ENCODE measurements at regions not wholly inside any gene's neighbourhood (a gene's known extent, or its start where the extent isn't known, plus 50 kb on each side); places are given as distances from the start of the nearest gene placed in this dataset.

- H3K27me3 ChIP-seq (replicated peaks in 1 of 4; ENCODE audit: control insufficient read depth in 3 of 4, extremely low read depth in 1 of 4, insufficient read depth in 3 of 4, low read length in 3 of 4): no peaks in the 10 kb centered on the region
- H2BK5ac ChIP-seq (ENCODE audit: low read depth, low read length): no peak overlapping the region
- H4K91ac ChIP-seq (replicated peaks; ENCODE audit: insufficient read length, low read length): no peak overlapping the region
- peaks cover 0 to 6% of the 10 kb centered on the region in 2 experiments; a peak in 2 of 4 replicates for H3K9me3 ChIP-seq (ENCODE audit: insufficient read depth in 2 of 2, low read depth in 1 of 2, low read length in 1 of 2)
- DNase-seq (ENCODE audit: low read depth in 1 of 2, low spot score in 2 of 2) (no peak), FAIRE-seq (no peak)
- WGBS, 2 experiments (ENCODE audit: extremely low coverage in 1 of 2, insufficient coverage in 1 of 2, insufficient read length in 1 of 2, insufficient replicate concordance in 2 of 2, low coverage in 1 of 2, low lambda C conversion rate in 2 of 2, missing lambda C conversion rate in 1 of 2): 90% methylated on average over 2 of the region's 2 CpGs; no CpG with 5 or more reads in 1 of the 2 experiments
- H3K9ac ChIP-seq (replicated peaks in 1 of 4; ENCODE audit: extremely low read depth in 1 of 4, low read depth in 3 of 4, low read length in 3 of 4): no peak overlapping the region
- no peak overlapping the region for H3K27ac ChIP-seq (ENCODE audit: low read depth, low read length)
- peak overlapping the region; percentile 32; the same call in 1 of the 2 replicates for H2BK15ac ChIP-seq (ENCODE audit: low read length)
- H3K4me3 ChIP-seq (ENCODE audit: extremely low read depth in 1 of 4, insufficient read depth in 2 of 4, low read depth in 3 of 4, low read length in 4 of 4): no peak overlapping the region
- no peak overlapping the region for H4K8ac ChIP-seq (ENCODE audit: extremely low read depth, insufficient read depth, low read length)
- no peak overlapping the region for H2AK5ac ChIP-seq (ENCODE audit: low read depth, low read length)
- H3K56ac ChIP-seq (replicated peaks; ENCODE audit: insufficient read length, low read depth, low read length): no peak overlapping the region
- H3K23me2 ChIP-seq (ENCODE audit: low read depth, low read length): no peaks in the 10 kb centered on the region
- no peak overlapping the region for H3K4ac ChIP-seq (replicated peaks; ENCODE audit: insufficient read length, low read depth, low read length)
- no peak overlapping the region for H2BK120ac ChIP-seq (replicated peaks; ENCODE audit: low read depth, low read length)
- H3K79me2 ChIP-seq (ENCODE audit: control insufficient read depth in 1 of 2, insufficient read depth in 2 of 2, low read length in 2 of 2): no peaks in the 10 kb centered on the region
- no peak overlapping the region for H2AFZ ChIP-seq (ENCODE audit: low read length)
- H3K36me3 ChIP-seq (ENCODE audit: control insufficient read depth in 2 of 4, insufficient read depth in 4 of 4, low read length in 3 of 4): no peaks in the 10 kb centered on the region
- no peaks in the 10 kb centered on the region for H3K79me1 ChIP-seq (ENCODE audit: low read depth, low read length)
- ChIA-PET CTCF (ENCODE audit: partially characterized antibody) (interaction anchor here (0.5 kb wide), 1 partner anchor 1725 kb away, joined by 3 read pairs; no protein-coding TSS in a partner anchor), POLR2A (ENCODE audit: partially characterized antibody) (no interaction called here)
- H3K18ac ChIP-seq (ENCODE audit: extremely low read depth, low read length): no peak overlapping the region
- TF ChIP-seq NANOG (IDR thresholded peaks at IDR 0.05; ENCODE audit: insufficient read depth, low read depth, low read length, poor library complexity, severe bottlenecking) (no peak), ASH2L (IDR thresholded peaks at IDR 0.05; ENCODE audit: low read length) (no peak), KDM5A (IDR thresholded peaks at IDR 0.05; ENCODE audit: low read length) (no peak), RXRA (IDR thresholded peaks at IDR 0.05; ENCODE audit: insufficient read depth, low read depth, low read length) (no peak), NRF1 (IDR thresholded peaks at IDR 0.05; ENCODE audit: low read depth, low read length) (no peak), CHD2 (IDR thresholded peaks at IDR 0.05; ENCODE audit: low read length) (no peak), CREB1 (IDR thresholded peaks at IDR 0.05) (no peak), ATF3 (IDR thresholded peaks at IDR 0.05; ENCODE audit: insufficient read depth, low read depth, low read length) (no peak), TBP (IDR thresholded peaks at IDR 0.05; ENCODE audit: low read depth, low read length) (no peak), TAF1 (IDR thresholded peaks at IDR 0.05; ENCODE audit: low read depth, low read length) (no peak), MAX (IDR thresholded peaks at IDR 0.05) (no peak)
- H3K14ac ChIP-seq (ENCODE audit: insufficient read length): no peak overlapping the region
- no peaks in the 10 kb centered on the region for H4K20me1 ChIP-seq (replicated peaks in 1 of 2; ENCODE audit: control insufficient read depth in 1 of 2, insufficient read depth in 2 of 2, low read length in 2 of 2)
- H4K5ac ChIP-seq (ENCODE audit: insufficient read length, low read depth, low read length): no peak overlapping the region
- H3K4me2 ChIP-seq (ENCODE audit: insufficient read depth in 1 of 2, low read depth in 2 of 2, low read length in 2 of 2): no peak overlapping the region
- H3K23ac ChIP-seq (ENCODE audit: insufficient read length): no peak overlapping the region
- H3K4me1 ChIP-seq (replicated peaks in 1 of 4; ENCODE audit: control insufficient read depth in 3 of 4, insufficient read depth in 4 of 4, low read length in 3 of 4): no peaks in the 10 kb centered on the region
- H2BK20ac ChIP-seq (ENCODE audit: low read length): no peak overlapping the region
- no peak overlapping the region for H2BK12ac ChIP-seq (ENCODE audit: low read depth, low read length)
Observed at GRCh38 chr13:44089452-44089851, 209.7 kb downstream of the LACC1 start.
